Dermis blood vessel endothelial cell (primary cell): ENCODE measurements at regions not wholly inside any gene's neighbourhood (a gene's known extent, or its start where the extent isn't known, plus 50 kb on each side); places are given as distances from the start of the nearest gene placed in this dataset.
"Not testable (repeated sequence)": the region's sequence is repeated elsewhere in the genome, so short reads cannot be mapped to it uniquely, and the experiment has no call there.

ENCODE experiments used
- DNase-seq: peaks from one replicate; pipeline ENCODE4 v3.0.0; 2010

- no peak for DNase-seq
Observed at GRCh38 chr21:28877318-28877884, 115.3 kb downstream of the LTN1 start.

GRCh38 chr21:28875078-28875477 lies 117.6 kb downstream of the LTN1 start:
- no peak for DNase-seq

GRCh38 chr21:28872218-28872617 lies 120.5 kb downstream of the LTN1 start:
- DNase-seq = no peak

DNA sequence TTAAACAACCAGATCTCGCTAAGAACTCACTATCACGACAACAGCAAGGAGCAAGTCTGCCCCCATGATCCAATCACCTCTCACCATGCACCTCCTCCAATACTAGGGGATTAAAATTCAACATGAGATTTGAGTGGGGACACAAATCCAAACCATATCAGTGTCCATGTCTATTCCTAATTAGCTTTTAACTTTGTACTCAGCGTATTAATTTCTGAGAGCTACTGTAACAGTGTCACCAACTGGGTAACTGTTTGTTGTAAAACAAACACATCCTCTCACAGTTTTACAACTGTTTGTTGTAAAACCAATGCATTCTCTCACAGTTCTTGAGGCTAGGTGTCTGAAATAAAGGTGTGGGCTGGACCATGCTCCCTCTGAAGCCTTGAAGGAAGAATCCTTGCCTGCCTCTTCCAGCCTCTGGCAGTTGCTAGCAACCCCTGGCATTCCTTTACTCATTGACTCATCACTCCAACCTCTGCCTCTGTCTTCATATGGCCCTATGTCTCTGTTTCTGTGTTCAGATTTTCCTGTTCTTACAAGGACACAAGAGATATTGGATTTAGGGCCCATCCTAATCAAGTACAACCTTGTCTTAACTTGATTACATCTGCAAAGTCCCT lies 121.2 kb downstream of the LTN1 start:
- no peak for DNase-seq

- DNase-seq = no peak
Observed at GRCh38 chr21:28867401-28867800, 125.3 kb downstream of the LTN1 start.

GRCh38 chr21:28865488-28866186 lies 127.0 kb downstream of the LTN1 start:
- DNase-seq = no peak

DNA sequence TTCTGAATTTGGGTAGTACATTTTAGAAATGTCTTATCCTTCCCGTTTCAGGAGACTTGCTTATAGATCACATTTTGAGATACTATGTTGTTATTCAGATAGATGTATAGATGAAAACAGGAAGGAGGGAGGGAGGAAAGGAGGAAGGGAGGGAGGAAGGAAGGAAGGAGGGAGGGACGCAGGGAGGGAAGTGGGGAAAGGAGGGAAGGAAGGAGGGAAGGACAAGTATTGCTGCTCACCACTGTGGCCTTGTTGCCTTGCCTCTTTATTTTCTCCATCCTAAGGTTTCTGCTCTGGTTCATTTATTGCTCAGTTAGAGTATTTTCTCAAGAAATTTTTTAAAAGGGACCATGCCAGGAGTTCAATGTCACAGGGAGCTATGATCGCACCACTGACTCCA lies 134.3 kb downstream of the LTN1 start:
- DNase-seq = no peak

DNA sequence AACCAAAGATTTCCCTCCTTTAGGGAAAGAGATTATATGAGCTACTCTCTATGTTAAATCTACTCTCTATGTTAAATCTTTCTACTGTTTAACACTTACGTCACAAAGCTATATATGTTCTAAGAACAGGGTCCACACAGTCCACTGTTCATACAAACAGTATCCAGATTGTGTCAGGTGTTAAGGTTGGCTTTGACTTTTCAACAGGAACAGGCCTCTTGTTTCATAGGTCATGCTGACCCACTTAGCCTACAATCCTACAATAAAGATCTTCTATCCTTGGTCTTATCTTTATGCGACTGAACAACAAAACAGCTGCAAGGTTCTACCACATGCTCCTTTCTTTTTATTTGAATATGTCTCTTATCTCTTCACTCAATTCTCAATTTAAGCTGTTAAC lies 134.9 kb downstream of the LTN1 start:
- DNase-seq = no peak

- DNase-seq = no peak
Observed at GRCh38 chr21:28856588-28857250, 136.0 kb downstream of the LTN1 start.

DNA sequence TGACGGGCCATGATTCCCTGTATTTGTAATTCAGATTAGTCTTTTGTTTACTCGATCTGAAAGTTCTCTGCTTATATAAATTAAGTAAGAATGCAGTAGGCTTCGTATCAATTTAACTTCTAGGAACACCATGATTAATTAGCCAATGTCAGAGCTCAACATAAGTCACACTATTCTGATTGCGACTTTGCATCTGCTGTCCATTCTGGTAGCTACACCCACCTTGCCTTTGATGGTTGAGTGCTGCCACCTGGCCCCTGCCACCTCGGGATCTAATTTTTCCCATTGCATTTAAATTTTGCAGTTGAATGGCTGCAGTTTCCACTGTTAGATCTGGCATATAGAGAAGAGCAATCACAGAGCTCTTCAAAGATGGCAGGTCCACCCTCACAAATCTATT lies 140.0 kb downstream of the LTN1 start:
- no peak for DNase-seq

- DNase-seq = no peak
Observed at GRCh38 chr21:28851645-28852044, 141.0 kb downstream of the LTN1 start.

DNA sequence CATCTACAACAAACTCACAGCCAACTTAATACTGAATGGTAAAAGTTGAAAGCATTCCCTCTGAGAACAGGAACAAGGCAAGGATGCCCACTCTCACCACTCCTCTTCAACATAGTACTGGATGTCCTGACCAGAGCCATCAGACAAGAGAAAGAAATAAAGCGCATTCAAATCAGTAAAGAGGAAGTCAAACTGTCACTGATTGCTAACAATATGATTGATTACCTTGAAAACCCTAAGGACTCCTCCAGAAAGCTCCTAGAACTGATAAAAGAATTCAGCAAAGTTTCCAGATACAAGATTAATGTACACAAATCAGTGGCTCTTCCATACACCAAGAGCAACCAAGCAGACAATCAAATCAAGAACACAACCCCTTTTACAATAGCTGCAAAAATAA lies 153.4 kb downstream of the LTN1 start:
- not testable (repeated sequence) for DNase-seq

DNA sequence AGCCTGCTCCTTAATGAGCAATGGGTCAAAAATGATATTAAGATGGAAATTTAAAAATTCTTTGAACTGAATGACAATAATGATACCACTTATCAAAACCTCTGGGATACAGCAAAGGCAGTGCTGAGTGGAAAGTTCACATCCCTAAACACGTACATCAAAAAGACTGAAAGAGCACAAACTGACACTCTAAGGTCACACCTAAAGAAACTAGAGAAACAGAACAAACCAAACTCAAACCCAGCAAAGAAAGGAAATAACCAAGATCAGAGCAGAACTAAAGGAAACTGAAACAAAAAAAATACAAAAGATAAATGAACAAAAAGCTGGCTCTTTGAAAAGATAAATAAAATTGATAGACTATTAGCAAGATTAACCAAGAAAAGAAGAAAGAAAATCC lies 155.3 kb downstream of the LTN1 start:
- DNase-seq = not testable (repeated sequence)

DNA sequence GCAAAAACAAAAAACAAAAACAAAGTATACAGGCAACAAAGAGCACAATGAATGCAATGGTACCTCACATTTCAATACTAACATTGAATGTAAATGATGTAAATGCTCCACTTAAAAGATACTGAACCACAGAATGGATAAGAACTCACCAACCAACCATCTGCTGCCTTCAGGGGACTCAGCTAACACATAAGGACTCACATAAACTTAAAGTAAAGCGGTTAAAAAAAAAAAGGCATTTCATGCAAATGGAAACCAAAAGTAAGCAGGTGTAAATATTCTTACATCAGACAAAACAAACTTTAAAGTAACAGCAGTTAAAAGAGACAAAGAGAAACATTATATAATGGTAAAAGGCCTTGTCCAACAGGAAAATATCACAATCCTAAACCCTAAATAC lies 156.1 kb downstream of the LTN1 start:
- not testable (repeated sequence) for DNase-seq

DNA sequence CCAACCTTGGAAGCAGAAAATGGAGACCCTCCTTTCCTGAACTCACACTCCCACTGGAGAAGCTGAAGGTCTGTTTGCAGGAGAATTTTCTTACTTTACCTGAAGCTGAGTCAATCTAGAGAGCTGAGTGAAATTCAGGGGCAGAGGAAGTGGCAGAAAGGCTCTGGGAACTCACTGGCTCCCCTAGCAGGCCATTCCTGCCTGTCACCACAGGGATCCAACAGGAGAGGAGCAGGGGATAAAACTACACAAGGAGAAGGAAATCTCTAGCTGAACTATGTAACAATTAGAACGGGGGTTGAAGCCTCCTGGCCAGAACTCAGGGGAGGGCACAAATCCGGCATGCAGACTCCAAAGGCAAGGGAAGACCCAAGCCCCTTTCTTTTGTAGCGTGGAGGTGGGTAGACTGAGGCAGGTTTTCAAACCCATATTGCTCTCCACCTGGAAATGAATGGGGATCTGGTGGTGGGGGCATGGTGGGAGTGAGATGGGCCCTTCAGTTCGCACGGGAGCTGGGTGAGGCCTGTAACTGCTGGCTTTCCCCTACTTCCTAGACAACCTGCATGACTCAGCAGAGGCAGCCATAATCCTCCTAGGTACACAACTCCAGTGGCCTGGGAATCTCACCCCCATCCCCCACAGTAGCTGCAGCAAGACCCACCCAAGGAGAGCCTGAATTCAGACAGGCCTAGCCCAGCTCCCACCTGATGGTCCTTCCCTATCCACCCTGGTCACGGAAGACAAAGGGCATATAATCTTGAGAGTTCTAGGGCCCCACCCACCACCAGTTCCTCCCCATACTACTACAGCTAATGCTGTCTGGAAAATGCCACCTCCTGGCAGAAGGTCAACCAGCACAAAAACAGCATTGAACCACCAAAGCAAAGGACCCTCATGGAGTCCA lies 158.1 kb downstream of the LTN1 start:
- DNase-seq = no peak

- DNase-seq = no peak
Observed at GRCh38 chr21:28833609-28834008, 159.1 kb downstream of the LTN1 start.

DNA sequence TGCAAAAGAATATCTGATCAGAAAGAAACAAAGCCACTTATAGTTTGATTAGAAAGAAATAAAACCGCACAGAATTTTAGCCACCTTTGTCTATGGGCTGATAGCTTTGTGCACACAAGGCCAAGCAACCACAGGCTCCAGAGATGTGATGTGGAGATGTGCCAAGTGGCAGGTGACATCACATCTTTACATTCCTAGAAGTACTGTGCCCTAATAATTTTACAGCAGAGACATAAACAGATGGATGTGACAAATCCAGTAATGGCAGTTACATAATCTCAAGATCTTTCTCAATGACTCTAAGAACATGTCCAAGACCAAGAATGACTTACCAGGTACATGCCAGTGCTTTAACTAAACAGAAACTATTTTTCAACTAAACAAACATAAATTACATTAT lies 159.5 kb downstream of the LTN1 start:
- no peak for DNase-seq

DNA sequence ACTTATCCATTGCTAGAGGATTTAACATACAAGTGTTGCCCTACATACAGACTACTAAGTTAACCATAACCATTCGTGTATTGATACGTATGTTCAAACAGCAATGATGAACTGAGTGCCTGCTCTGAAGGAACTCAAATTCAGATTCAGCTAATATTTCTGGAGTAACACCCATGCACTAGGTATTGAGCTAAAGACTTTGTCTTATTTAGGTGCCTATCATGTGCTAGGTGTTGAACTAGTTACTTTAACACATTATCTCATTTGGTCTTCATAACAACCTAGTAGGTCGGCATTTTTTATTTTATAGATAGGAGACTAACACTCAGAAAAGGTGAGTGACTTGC lies 160.0 kb downstream of the LTN1 start:
- DNase-seq = no peak

- DNase-seq = peak; percentile 43
Observed at GRCh38 chr21:28832013-28832714, 160.5 kb downstream of the LTN1 start.

DNA sequence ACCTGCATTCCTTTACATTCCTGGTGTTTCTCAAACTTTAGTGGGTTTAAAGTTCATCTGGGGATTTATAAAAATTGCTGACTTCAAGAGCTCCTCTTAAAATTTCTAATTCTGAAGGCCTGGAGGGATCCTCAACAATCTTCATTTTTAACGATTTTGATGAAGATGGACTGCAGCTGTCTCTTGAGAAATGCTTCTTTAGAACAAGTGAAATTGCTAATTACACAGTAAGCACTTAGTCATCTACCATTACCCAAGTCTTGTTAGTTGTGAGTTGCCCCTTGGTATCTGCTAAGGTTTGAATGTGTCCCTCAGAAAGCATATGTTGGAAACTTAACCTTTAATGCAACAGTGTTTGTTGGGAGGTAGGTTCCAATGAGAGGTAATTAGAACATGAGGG lies 163.7 kb downstream of the LTN1 start:
- no peak for DNase-seq

DNA sequence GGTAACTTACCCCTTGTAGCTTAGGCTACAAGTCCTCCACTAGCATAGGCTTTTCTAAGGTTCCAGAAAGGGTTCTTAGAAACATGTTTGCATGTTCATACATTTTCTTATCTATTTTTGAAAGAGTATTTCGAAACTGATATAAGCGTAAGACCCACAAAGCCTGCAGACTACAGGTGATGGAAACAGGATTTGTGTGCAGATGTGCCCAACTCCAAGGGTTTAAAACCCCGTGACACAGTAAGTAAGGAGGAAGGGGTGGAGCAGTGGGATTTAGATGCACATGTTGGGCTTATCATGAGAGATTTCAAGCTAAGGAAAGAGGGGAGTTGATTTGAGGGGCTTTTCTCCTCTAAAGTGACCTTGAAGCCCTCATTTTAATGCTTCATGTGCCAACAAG lies 164.7 kb downstream of the LTN1 start:
- no peak for DNase-seq

- no peak for DNase-seq
Observed at GRCh38 chr21:28827422-28827821, 165.3 kb downstream of the LTN1 start.
